MM.1S (cell line): ENCODE measurements at regions not wholly inside any gene's neighbourhood (a gene's known extent, or its start where the extent isn't known, plus 50 kb on each side); places are given as distances from the start of the nearest gene placed in this dataset.

ENCODE experiments used
- CTCF ChIP-seq: fragments of 300-600 bp; sonication (generic); IDR thresholded peaks from 2 replicates; pipeline ENCODE4 v1.5.1; 2016; ENCODE audit warnings: antibody characterized with exemption, low read length, mixed read lengths
- EZH2 ChIP-seq: fragments of 300-600 bp; sonication (generic); optimal IDR thresholded peaks from 2 replicates; pipeline ENCODE3; 2017; ENCODE audit warnings: low read depth, mild to moderate bottlenecking, antibody characterized with exemption, low read length, mixed read lengths

DNA sequence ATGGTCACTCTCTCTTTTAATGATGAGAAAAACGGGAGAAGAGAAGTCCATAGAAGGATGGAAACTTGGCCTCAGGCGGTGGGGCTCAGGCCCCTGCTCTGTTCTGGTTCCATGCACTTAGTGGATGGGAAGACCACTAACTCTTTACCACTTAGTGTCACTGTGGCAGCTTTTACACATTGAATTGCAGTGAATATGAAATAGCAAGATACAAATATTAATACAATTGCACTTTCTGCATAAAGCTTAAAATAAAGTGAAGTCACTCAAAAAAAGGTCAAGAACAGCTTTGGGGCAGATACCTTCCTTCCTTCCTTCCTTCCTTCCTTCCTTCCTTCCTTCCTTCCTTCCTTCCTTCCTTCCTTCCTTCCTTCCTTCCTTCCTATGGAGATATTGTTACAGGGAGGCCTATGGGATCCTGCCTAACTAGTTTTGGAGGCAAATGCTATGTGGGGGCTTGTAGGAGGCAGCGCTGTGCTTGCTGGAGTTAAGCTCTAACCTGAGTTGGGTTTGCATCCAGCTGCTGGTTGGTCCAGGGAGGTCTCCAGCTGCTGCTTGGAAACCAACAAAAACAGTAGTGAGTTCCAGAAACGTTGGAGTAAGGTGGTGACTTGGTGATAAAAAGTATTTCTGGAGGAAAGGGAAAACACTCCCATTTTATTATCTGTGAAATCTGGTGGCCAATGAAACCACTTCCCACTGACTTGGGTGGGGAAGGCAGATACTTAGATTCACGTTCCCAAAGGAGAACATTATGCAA is 62.3 kb upstream of the NKX2-2 start:
- TF ChIP-seq CTCF (no peak), EZH2 (no peak)
